ENCODE measurements at regions not wholly inside any gene's neighbourhood (a gene's known extent, or its start where the extent isn't known, plus 50 kb on each side); places are given as distances from the start of the nearest gene placed in this dataset.

GRCh38 chr6:137808191-137808590, 58.9 kb upstream of the TNFAIP3 start:
- Histone ChIP-seq H3K23ac (ENCODE audit: insufficient read length, low read depth, low read length) (no peak overlapping the region), H3K27ac (ENCODE audit: insufficient read length, low read depth, low read length) (no peak overlapping the region), H4K91ac (ENCODE audit: insufficient read length, low read depth, low read length) (no peak overlapping the region), H3K27me3 (ENCODE audit: insufficient read depth, low read length) (no peaks in the 10 kb centered on the region), H3K9me3 (ENCODE audit: control insufficient read depth, low read depth, low read length) (no peaks in the 10 kb centered on the region), H3K4ac (ENCODE audit: low read depth, low read length) (no peak overlapping the region), H4K8ac (replicated peaks; ENCODE audit: insufficient read length, low read depth, low read length) (no peak overlapping the region), H2BK20ac (ENCODE audit: low read depth, low read length, poor library complexity, severe bottlenecking) (no peak overlapping the region), H3K9ac (ENCODE audit: extremely low read depth, insufficient read length, low read length) (no peak overlapping the region), H2BK120ac (ENCODE audit: low read depth, low read length, poor library complexity, severe bottlenecking) (no peak overlapping the region), H3K18ac (ENCODE audit: insufficient read length, low read depth, low read length) (no peak overlapping the region), H2BK5ac (ENCODE audit: insufficient read length, low read length) (no peak overlapping the region), H2BK15ac (ENCODE audit: low read depth, low read length) (no peak overlapping the region), H3K56ac (ENCODE audit: insufficient read length, low read depth, low read length) (no peak overlapping the region), H4K20me1 (ENCODE audit: control insufficient read depth, insufficient read depth, insufficient read length) (no peaks in the 10 kb centered on the region), H2AK5ac (ENCODE audit: insufficient read length, low read length) (no peak overlapping the region), H3K14ac (ENCODE audit: insufficient read depth, low read length) (no peak overlapping the region), H3K23me2 (ENCODE audit: insufficient read length, low read depth, low read length, poor library complexity, severe bottlenecking) (no peaks in the 10 kb centered on the region), H3K4me1 (ENCODE audit: insufficient read depth, low read length) (no peaks in the 10 kb centered on the region), H2AFZ (ENCODE audit: low read length) (no peak overlapping the region), H3K4me2 (ENCODE audit: insufficient read depth, insufficient read length, low read length) (no peak overlapping the region), H4K5ac (ENCODE audit: insufficient read length, low read depth, low read length) (no peak overlapping the region), H3K79me1 (ENCODE audit: insufficient read depth, low read depth, low read length, poor library complexity, severe bottlenecking) (no peaks in the 10 kb centered on the region), H3T11ph (ENCODE audit: low read length) (no peak overlapping the region), H2BK12ac (ENCODE audit: insufficient read length, low read depth, low read length) (no peak overlapping the region), H3K79me2 (ENCODE audit: insufficient read depth, low read length) (no peaks in the 10 kb centered on the region)
- TF ChIP-seq CTCF (conservative IDR thresholded peaks at IDR 0.05) = no peak
- no peaks in the 10 kb centered on the region for H3K9me3 Mint-ChIP-seq
- H3K27me3 Mint-ChIP-seq (ENCODE audit: low read depth) = no peaks in the 10 kb centered on the region; the same call in 1 of the 2 replicates
- H3K27ac Mint-ChIP-seq = no peak overlapping the region
- no peaks in the 10 kb centered on the region; a peak in 1 of 7 replicates for H3K36me3 Mint-ChIP-seq (ENCODE audit: insufficient read depth in 1 of 3, low read depth in 3 of 3)
- no peak for DNase-seq
- no peak overlapping the region for H3K4me3 Mint-ChIP-seq
- peaks cover 0 to 7% of the 10 kb centered on the region in 2 experiments; a peak in 2 of 4 replicates for H3K4me1 Mint-ChIP-seq

Data from H9 (cell line).